HEK293 (cell line): ENCODE measurements at regions not wholly inside any gene's neighbourhood (a gene's known extent, or its start where the extent isn't known, plus 50 kb on each side); places are given as distances from the start of the nearest gene placed in this dataset.
A peak's percentile ranks its signal among the peaks of the same experiment; 100 is the strongest.

Experiments
- EGR2 ChIP-seq: fragments of 450-650 bp; formaldehyde crosslinking; IDR thresholded peaks from 2 replicates; pipeline ENCODE4 v1.5.1; 2016; ENCODE audit warnings: low read depth, missing biosample characterization, missing genetic modification characterization
- FEZF1 ChIP-seq: fragments of 450-650 bp; formaldehyde crosslinking; IDR thresholded peaks from 2 replicates; pipeline ENCODE4 v1.5.1; 2016; ENCODE audit warnings: missing biosample characterization, missing genetic modification characterization
- GLI2 ChIP-seq: fragments of 450-650 bp; formaldehyde crosslinking; IDR thresholded peaks from 2 replicates; pipeline ENCODE4; 2017; ENCODE audit warnings: missing biosample characterization, missing genetic modification characterization, low read depth, borderline replicate concordance
- PRDM1 ChIP-seq: fragments of 450-650 bp; formaldehyde crosslinking; IDR thresholded peaks from 2 replicates; pipeline ENCODE4; 2016; ENCODE audit warnings: missing biosample characterization, missing genetic modification characterization
- YY1 ChIP-seq: fragments of 450-650 bp; formaldehyde crosslinking; IDR thresholded peaks from 2 replicates; pipeline ENCODE4 v1.5.1; 2018; ENCODE audit warnings: missing biosample characterization, missing genetic modification characterization
- ZFHX2 ChIP-seq: fragments of 450-650 bp; formaldehyde crosslinking; conservative IDR thresholded peaks from 2 replicates; pipeline ENCODE4 v1.5.1; 2016; ENCODE audit warnings: missing biosample characterization, missing genetic modification characterization
- ZNF132 ChIP-seq: fragments of 450-650 bp; formaldehyde crosslinking; IDR thresholded peaks from 2 replicates; pipeline ENCODE4 v1.5.1; 2017; ENCODE audit warnings: missing biosample characterization, missing genetic modification characterization, borderline replicate concordance
- ZNF146 ChIP-seq: fragments of 450-650 bp; formaldehyde crosslinking; IDR thresholded peaks from 2 replicates; pipeline ENCODE4 v1.5.1; 2016; ENCODE audit warnings: missing biosample characterization, missing genetic modification characterization
- ZNF274 ChIP-seq, 2 experiments: fragments of 200-500 bp in 1 of 2; fragments of 450-650 bp in 1 of 2; sonication (Bioruptor generic) in 1 of 2; formaldehyde crosslinking in 1 of 2; IDR thresholded peaks; 2 replicates each; pipeline versions ENCODE4 v1.5.1 to v1.6.1; 2014 to 2016; ENCODE audit warnings: borderline replicate concordance in 1 of 2, inconsistent platforms in 1 of 2, low read length in 1 of 2, missing biosample characterization in 1 of 2, missing genetic modification characterization in 1 of 2
- ZNF48 ChIP-seq: fragments of 450-650 bp; formaldehyde crosslinking; IDR thresholded peaks from 2 replicates; pipeline ENCODE4 v1.5.1; 2016; ENCODE audit warnings: missing biosample characterization, missing genetic modification characterization
- ZNF530 ChIP-seq: fragments of 450-650 bp; formaldehyde crosslinking; IDR thresholded peaks from 2 replicates; pipeline ENCODE4 v1.5.1; 2016; ENCODE audit warnings: low read depth, missing biosample characterization, missing genetic modification characterization
- ZNF571 ChIP-seq: fragments of 450-650 bp; formaldehyde crosslinking; IDR thresholded peaks from 2 replicates; pipeline ENCODE4 v1.5.0; 2017; ENCODE audit warnings: missing biosample characterization, missing genetic modification characterization
- ZNF623 ChIP-seq: fragments of 450-650 bp; formaldehyde crosslinking; IDR thresholded peaks from 2 replicates; pipeline ENCODE4 v1.5.1; 2016; ENCODE audit warnings: missing biosample characterization, missing genetic modification characterization
- ZNF654 ChIP-seq: fragments of 450-650 bp; formaldehyde crosslinking; IDR thresholded peaks from 2 replicates; pipeline ENCODE4 v1.5.1; 2016; ENCODE audit warnings: low read depth, missing biosample characterization, missing genetic modification characterization
- ZNF785 ChIP-seq: fragments of 450-650 bp; formaldehyde crosslinking; IDR thresholded peaks from 2 replicates; pipeline ENCODE4 v1.5.1; 2016; ENCODE audit warnings: missing biosample characterization, missing genetic modification characterization
- ZNF837 ChIP-seq: fragments of 450-650 bp; formaldehyde crosslinking; IDR thresholded peaks from 2 replicates; pipeline ENCODE4 v1.5.1; 2016; ENCODE audit warnings: missing biosample characterization, missing genetic modification characterization
- ZSCAN30 ChIP-seq: fragments of 450-650 bp; IDR thresholded peaks from 2 replicates; pipeline ENCODE4 v1.5.1; 2018; ENCODE audit warnings: missing biosample characterization, mild to moderate bottlenecking, missing genetic modification characterization, moderate library complexity
- TF ChIP-seq, protein P1 (sequence below): fragments of 450-650 bp; formaldehyde crosslinking; IDR thresholded peaks from 2 replicates; pipeline ENCODE4 v1.5.1; 2016; ENCODE audit warnings: missing biosample characterization, missing genetic modification characterization
- TF ChIP-seq, protein P2 (sequence below): fragments of 450-650 bp; formaldehyde crosslinking; IDR thresholded peaks from 2 replicates; pipeline ENCODE4 v1.5.1; 2017; ENCODE audit warnings: missing biosample characterization, missing genetic modification characterization
- TF ChIP-seq, protein P3 (sequence below): sonication (generic); formaldehyde crosslinking; IDR thresholded peaks from 2 replicates; pipeline ENCODE4 v1.8.1; 2022; ENCODE audit warnings: mild to moderate bottlenecking, moderate library complexity, missing genetic modification reagents
- TF ChIP-seq, protein P4 (sequence below): fragments of 450-650 bp; formaldehyde crosslinking; IDR thresholded peaks from 2 replicates; pipeline ENCODE4 v1.5.1; 2016; ENCODE audit warnings: missing biosample characterization, missing genetic modification characterization
- TF ChIP-seq, protein P5 (sequence below): fragments of 450-650 bp; formaldehyde crosslinking; IDR thresholded peaks from 2 replicates; pipeline ENCODE4 v1.5.1; 2017; ENCODE audit warnings: missing biosample characterization, missing genetic modification characterization
- TF ChIP-seq, protein P6 (sequence below): fragments of 450-650 bp; formaldehyde crosslinking; IDR thresholded peaks from 2 replicates; pipeline ENCODE4 v1.5.0; 2017; ENCODE audit warnings: missing biosample characterization, missing genetic modification characterization, borderline replicate concordance
- TF ChIP-seq, protein P7 (sequence below): fragments of 450-650 bp; formaldehyde crosslinking; IDR thresholded peaks from 2 replicates; pipeline ENCODE4 v1.5.1; 2016; ENCODE audit warnings: missing biosample characterization, missing genetic modification characterization, low read depth
- TF ChIP-seq, protein P8 (sequence below): fragments of 450-650 bp; formaldehyde crosslinking; IDR thresholded peaks from 2 replicates; pipeline ENCODE4 v1.5.1; 2016; ENCODE audit warnings: missing biosample characterization, missing genetic modification characterization

DNA sequence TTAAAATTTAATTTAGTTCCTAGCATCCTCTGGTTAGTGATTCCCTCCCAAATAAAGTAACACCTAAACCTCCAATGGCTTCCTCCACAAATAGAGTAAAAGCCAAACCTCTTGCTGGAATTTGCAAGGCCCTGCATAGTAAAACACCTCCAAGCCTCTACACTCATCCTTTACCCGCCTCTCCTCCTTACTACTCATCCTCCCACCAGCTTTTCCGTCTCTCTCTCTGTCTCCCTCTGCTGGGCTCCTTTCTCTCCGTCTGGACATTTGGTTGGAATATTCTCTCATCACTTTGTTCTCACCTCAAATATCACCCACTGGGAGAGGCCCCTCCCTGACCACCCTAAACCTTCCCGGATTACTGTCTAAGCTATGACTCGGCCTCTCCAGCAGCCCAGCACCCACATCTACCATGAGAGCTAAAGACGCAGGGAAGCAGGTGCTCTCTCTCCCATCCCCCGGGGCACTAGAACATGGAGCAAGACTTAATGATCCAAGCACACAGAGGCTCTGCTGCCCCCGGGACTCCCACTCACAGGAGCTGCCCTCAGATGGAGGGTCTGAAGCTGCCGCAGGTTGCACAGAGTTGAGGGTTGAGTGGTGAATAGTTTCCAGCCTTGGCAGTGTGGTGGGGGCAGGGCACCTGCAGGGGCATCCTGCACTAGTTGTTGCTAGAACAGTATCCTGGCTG lies 167.2 kb downstream of the FBXO15 start (continued):
- TF ChIP-seq, protein P1, sequence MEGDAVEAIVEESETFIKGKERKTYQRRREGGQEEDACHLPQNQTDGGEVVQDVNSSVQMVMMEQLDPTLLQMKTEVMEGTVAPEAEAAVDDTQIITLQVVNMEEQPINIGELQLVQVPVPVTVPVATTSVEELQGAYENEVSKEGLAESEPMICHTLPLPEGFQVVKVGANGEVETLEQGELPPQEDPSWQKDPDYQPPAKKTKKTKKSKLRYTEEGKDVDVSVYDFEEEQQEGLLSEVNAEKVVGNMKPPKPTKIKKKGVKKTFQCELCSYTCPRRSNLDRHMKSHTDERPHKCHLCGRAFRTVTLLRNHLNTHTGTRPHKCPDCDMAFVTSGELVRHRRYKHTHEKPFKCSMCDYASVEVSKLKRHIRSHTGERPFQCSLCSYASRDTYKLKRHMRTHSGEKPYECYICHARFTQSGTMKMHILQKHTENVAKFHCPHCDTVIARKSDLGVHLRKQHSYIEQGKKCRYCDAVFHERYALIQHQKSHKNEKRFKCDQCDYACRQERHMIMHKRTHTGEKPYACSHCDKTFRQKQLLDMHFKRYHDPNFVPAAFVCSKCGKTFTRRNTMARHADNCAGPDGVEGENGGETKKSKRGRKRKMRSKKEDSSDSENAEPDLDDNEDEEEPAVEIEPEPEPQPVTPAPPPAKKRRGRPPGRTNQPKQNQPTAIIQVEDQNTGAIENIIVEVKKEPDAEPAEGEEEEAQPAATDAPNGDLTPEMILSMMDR (tag by site-specific recombination) = 0 out of 2 replicates have a peak, but pooled peaks have one; percentile 34
- TF ChIP-seq ZNF785 (tag by site-specific recombination) (no peak), ZNF530 (no peak), GLI2 (tag by site-specific recombination) (no peak), EGR2 (tag by site-specific recombination) (peak; percentile 31; the same call in 1 of the 2 replicates), ZNF571 (no peak), FEZF1 (tag by site-specific recombination) (no peak), ZNF837 (tag by site-specific recombination) (no peak), YY1 (tag by site-specific recombination) (no peak), ZNF623 (tag by site-specific recombination) (no peak), ZNF132 (no peak), ZNF654 (tag by site-specific recombination) (peak; percentile 16; the same call in 1 of the 2 replicates), ZNF146 (tag by site-specific recombination) (no peak), ZSCAN30 (tag by site-specific recombination) (no peak), ZNF48 (tag by site-specific recombination) (no peak), PRDM1 (tag by site-specific recombination) (no peak), ZFHX2 (tag by site-specific recombination) (peak; percentile 44), ZNF274 (IDR thresholded peaks at IDR 0.05; ENCODE audit: low read length) (no peak), ZNF274 (tag by site-specific recombination; IDR thresholded peaks at IDR 0.05; ENCODE audit: borderline replicate concordance) (no peak)
- TF ChIP-seq, protein P2, sequence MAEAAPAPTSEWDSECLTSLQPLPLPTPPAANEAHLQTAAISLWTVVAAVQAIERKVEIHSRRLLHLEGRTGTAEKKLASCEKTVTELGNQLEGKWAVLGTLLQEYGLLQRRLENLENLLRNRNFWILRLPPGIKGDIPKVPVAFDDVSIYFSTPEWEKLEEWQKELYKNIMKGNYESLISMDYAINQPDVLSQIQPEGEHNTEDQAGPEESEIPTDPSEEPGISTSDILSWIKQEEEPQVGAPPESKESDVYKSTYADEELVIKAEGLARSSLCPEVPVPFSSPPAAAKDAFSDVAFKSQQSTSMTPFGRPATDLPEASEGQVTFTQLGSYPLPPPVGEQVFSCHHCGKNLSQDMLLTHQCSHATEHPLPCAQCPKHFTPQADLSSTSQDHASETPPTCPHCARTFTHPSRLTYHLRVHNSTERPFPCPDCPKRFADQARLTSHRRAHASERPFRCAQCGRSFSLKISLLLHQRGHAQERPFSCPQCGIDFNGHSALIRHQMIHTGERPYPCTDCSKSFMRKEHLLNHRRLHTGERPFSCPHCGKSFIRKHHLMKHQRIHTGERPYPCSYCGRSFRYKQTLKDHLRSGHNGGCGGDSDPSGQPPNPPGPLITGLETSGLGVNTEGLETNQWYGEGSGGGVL (tag by site-specific recombination) = no peak
- TF ChIP-seq, protein P3, sequence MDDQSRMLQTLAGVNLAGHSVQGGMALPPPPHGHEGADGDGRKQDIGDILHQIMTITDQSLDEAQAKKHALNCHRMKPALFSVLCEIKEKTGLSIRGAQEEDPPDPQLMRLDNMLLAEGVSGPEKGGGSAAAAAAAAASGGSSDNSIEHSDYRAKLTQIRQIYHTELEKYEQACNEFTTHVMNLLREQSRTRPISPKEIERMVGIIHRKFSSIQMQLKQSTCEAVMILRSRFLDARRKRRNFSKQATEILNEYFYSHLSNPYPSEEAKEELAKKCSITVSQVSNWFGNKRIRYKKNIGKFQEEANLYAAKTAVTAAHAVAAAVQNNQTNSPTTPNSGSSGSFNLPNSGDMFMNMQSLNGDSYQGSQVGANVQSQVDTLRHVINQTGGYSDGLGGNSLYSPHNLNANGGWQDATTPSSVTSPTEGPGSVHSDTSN = no peak
- TF ChIP-seq, protein P4, sequence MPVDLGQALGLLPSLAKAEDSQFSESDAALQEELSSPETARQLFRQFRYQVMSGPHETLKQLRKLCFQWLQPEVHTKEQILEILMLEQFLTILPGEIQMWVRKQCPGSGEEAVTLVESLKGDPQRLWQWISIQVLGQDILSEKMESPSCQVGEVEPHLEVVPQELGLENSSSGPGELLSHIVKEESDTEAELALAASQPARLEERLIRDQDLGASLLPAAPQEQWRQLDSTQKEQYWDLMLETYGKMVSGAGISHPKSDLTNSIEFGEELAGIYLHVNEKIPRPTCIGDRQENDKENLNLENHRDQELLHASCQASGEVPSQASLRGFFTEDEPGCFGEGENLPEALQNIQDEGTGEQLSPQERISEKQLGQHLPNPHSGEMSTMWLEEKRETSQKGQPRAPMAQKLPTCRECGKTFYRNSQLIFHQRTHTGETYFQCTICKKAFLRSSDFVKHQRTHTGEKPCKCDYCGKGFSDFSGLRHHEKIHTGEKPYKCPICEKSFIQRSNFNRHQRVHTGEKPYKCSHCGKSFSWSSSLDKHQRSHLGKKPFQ (tag by site-specific recombination) = no peak
- TF ChIP-seq, protein P5, sequence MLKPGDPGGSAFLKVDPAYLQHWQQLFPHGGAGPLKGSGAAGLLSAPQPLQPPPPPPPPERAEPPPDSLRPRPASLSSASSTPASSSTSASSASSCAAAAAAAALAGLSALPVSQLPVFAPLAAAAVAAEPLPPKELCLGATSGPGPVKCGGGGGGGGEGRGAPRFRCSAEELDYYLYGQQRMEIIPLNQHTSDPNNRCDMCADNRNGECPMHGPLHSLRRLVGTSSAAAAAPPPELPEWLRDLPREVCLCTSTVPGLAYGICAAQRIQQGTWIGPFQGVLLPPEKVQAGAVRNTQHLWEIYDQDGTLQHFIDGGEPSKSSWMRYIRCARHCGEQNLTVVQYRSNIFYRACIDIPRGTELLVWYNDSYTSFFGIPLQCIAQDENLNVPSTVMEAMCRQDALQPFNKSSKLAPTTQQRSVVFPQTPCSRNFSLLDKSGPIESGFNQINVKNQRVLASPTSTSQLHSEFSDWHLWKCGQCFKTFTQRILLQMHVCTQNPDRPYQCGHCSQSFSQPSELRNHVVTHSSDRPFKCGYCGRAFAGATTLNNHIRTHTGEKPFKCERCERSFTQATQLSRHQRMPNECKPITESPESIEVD = no peak
- TF ChIP-seq, protein P6, sequence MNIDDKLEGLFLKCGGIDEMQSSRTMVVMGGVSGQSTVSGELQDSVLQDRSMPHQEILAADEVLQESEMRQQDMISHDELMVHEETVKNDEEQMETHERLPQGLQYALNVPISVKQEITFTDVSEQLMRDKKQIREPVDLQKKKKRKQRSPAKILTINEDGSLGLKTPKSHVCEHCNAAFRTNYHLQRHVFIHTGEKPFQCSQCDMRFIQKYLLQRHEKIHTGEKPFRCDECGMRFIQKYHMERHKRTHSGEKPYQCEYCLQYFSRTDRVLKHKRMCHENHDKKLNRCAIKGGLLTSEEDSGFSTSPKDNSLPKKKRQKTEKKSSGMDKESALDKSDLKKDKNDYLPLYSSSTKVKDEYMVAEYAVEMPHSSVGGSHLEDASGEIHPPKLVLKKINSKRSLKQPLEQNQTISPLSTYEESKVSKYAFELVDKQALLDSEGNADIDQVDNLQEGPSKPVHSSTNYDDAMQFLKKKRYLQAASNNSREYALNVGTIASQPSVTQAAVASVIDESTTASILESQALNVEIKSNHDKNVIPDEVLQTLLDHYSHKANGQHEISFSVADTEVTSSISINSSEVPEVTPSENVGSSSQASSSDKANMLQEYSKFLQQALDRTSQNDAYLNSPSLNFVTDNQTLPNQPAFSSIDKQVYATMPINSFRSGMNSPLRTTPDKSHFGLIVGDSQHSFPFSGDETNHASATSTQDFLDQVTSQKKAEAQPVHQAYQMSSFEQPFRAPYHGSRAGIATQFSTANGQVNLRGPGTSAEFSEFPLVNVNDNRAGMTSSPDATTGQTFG (tag by site-specific recombination) = no peak
- TF ChIP-seq, protein P7, sequence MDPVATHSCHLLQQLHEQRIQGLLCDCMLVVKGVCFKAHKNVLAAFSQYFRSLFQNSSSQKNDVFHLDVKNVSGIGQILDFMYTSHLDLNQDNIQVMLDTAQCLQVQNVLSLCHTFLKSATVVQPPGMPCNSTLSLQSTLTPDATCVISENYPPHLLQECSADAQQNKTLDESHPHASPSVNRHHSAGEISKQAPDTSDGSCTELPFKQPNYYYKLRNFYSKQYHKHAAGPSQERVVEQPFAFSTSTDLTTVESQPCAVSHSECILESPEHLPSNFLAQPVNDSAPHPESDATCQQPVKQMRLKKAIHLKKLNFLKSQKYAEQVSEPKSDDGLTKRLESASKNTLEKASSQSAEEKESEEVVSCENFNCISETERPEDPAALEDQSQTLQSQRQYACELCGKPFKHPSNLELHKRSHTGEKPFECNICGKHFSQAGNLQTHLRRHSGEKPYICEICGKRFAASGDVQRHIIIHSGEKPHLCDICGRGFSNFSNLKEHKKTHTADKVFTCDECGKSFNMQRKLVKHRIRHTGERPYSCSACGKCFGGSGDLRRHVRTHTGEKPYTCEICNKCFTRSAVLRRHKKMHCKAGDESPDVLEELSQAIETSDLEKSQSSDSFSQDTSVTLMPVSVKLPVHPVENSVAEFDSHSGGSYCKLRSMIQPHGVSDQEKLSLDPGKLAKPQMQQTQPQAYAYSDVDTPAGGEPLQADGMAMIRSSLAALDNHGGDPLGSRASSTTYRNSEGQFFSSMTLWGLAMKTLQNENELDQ (tag by site-specific recombination) = no peak
- TF ChIP-seq, protein P8, sequence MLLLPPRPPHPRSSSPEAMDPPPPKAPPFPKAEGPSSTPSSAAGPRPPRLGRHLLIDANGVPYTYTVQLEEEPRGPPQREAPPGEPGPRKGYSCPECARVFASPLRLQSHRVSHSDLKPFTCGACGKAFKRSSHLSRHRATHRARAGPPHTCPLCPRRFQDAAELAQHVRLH (tag by site-specific recombination) = no peak
